ENCODE measurements at regions not wholly inside any gene's neighbourhood (a gene's known extent, or its start where the extent isn't known, plus 50 kb on each side); places are given as distances from the start of the nearest gene placed in this dataset.

DNA sequence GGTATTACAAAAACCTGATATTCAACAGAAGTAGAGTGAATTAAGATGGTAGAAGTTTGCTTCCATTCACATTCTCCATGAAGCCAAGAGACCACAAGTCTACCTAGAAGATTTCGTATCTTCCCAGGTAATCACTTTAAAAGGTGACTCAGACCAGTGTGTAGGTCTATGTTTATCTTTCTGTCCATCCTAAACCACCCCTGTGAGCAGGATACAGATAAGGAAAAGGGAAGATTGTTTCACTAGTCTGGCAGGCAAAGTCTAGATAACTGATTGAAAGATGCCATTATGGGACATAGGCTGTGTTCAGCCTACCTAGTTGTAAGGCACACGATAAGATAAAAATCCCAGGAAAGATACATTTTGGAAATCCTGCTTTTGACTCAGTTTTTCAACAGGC is 244.3 kb upstream of the NWD2 start:
- no peak for DNase-seq
- intact Hi-C loops (cut with DNase I; ENCODE audit: low total_unique reads) = no loop called here
- TF ChIP-seq, protein P1, sequence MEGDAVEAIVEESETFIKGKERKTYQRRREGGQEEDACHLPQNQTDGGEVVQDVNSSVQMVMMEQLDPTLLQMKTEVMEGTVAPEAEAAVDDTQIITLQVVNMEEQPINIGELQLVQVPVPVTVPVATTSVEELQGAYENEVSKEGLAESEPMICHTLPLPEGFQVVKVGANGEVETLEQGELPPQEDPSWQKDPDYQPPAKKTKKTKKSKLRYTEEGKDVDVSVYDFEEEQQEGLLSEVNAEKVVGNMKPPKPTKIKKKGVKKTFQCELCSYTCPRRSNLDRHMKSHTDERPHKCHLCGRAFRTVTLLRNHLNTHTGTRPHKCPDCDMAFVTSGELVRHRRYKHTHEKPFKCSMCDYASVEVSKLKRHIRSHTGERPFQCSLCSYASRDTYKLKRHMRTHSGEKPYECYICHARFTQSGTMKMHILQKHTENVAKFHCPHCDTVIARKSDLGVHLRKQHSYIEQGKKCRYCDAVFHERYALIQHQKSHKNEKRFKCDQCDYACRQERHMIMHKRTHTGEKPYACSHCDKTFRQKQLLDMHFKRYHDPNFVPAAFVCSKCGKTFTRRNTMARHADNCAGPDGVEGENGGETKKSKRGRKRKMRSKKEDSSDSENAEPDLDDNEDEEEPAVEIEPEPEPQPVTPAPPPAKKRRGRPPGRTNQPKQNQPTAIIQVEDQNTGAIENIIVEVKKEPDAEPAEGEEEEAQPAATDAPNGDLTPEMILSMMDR (IDR thresholded peaks at IDR 0.05) = no peak

DNA sequence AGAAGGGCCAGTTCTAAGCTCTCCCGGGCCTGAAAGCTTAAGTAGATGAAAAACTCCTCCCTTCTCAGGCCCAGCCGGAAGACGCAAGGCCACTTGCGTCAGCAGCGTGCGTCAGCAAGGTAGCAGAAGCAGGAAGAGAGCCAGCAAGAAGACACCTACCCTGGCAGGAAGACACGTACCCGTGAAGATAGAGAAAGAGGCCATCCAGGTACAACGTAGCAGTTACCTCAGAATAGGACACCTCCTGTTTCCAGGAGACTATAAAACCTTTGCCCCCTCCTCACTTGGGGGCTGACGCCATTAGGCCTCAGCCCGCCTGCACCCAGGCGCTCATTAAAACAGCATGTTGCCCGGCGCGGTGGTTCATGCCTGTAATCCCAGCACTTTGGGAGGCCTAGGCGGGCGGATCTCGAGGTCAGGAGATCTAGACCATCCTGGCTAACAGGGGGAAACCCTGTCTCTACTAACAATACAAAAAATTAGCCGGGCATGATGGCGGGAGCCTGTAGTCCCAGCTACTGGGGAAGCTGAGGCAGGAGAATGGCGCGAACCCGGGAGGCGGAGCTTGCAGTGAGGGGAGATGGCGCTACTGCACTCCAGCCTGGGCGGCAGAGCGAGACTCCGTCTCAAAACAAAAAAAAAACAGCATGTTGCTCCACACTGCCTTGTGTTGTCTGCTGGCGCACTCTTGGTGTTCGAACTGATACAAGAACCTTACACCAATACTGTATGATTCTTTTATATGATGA is 242.7 kb upstream of the NWD2 start:
- DNase-seq = no peak
- Histone ChIP-seq H3K9me3 (no peaks in the 10 kb centered on the region), H3K27me3 (no peaks in the 10 kb centered on the region), H3K27ac (no peak overlapping the region), H3K4me1 (no peaks in the 10 kb centered on the region), H3K36me3 (no peaks in the 10 kb centered on the region), H3K4me3 (no peak overlapping the region)
- TF ChIP-seq, protein P1 (IDR thresholded peaks at IDR 0.05) = no peak
- intact Hi-C loops (cut with DNase I; ENCODE audit: low total_unique reads) = no loop called here

More for the DNA sequence above, 244.3 kb upstream of the NWD2 start:
- Histone ChIP-seq H3K4me1 (no peaks in the 10 kb centered on the region), H3K36me3 (no peaks in the 10 kb centered on the region), H3K9me3 (no peaks in the 10 kb centered on the region), H3K27ac (no peak overlapping the region), H3K4me3 (no peak overlapping the region), H3K27me3 (no peaks in the 10 kb centered on the region)

DNA sequence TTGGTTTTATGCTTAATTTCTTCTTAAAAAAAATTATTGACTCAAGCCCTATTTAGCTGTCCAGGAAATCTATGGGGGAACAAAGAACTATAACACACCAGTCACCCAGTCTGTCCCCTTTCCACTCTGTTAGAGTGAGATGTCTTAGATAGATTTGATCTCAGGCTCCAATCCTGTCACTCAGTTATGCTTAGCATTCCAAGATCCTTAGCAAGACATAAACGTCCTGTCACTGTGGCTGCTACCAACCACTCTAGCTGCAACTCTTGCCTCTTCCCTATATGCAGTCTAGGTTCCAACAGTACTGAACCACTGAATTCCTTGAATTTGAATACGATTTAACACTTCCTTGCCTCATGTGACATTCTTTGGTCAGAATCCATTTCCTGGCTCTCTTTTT is 241.9 kb upstream of the NWD2 start:
- no peak for DNase-seq
- intact Hi-C loops (cut with DNase I; ENCODE audit: low total_unique reads) = no loop called here

DNA sequence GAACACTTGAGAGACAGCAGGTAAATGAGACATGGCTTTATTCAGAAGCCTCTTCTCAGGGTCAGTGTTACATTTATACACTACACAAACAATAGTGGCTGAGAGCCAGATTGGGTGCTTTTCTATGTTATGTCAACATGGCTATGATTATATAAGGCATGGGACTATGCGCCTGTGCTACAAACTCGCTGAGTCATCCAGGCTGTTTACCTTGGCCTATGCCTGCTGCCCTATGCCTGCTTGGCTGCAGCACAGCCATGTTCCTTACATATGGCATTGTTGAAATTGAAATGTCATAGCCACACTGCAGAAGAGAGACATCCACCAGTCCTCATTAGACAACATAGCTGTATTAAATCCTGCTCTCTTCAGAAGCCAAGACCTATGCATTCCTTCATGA is 236.3 kb upstream of the NWD2 start:
- TF ChIP-seq, protein P1 (IDR thresholded peaks at IDR 0.05) = no peak
- H3K27ac ChIP-seq = no peak overlapping the region
- no peak overlapping the region for H3K4me3 ChIP-seq
- intact Hi-C loops (cut with DNase I; ENCODE audit: low total_unique reads) = no loop called here
- no peaks in the 10 kb centered on the region for H3K27me3 ChIP-seq
- no peaks in the 10 kb centered on the region for H3K36me3 ChIP-seq
- DNase-seq = no peak
- no peaks in the 10 kb centered on the region for H3K9me3 ChIP-seq
- peaks cover 0 to 10% (median 2%) of the 10 kb centered on the region in 4 donors for H3K4me1 ChIP-seq

More for the DNA sequence above, 241.9 kb upstream of the NWD2 start:
- H3K36me3 ChIP-seq = no peaks in the 10 kb centered on the region
- no peak overlapping the region for H3K4me3 ChIP-seq
- TF ChIP-seq, protein P1 (IDR thresholded peaks at IDR 0.05) = no peak
- no peaks in the 10 kb centered on the region for H3K4me1 ChIP-seq
- no peak overlapping the region for H3K27ac ChIP-seq
- no peaks in the 10 kb centered on the region for H3K27me3 ChIP-seq
- no peaks in the 10 kb centered on the region for H3K9me3 ChIP-seq

DNA sequence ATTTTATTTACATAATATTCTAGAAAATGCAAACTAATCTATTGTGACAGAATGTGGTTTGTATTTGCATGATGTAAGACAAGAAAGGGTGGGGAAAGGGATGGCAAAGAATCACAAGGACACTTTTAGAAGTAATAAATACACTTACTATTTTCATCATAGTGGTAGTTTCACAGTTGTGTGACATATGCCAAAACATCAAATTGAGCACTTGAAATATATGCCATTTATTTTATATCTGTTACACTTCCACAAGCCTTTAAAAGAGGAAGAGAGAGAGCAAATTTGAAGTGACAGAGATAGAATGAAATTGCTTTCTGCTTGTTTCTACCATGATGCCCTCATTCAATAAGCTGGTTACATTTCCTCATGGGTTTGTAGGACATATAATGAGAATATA is 230.0 kb upstream of the NWD2 start:
- intact Hi-C loops (cut with DNase I; ENCODE audit: low total_unique reads) = no loop called here
- no peak for DNase-seq

More for the DNA sequence above, 230.0 kb upstream of the NWD2 start:
- no peak overlapping the region for H3K27ac ChIP-seq
- H3K27me3 ChIP-seq = no peaks in the 10 kb centered on the region
- no peaks in the 10 kb centered on the region for H3K9me3 ChIP-seq
- H3K36me3 ChIP-seq = no peaks in the 10 kb centered on the region
- no peak overlapping the region for H3K4me3 ChIP-seq
- TF ChIP-seq, protein P1 (IDR thresholded peaks at IDR 0.05) = no peak
- no peaks in the 10 kb centered on the region for H3K4me1 ChIP-seq
